ENCODE measurements at regions not wholly inside any gene's neighbourhood (a gene's known extent, or its start where the extent isn't known, plus 50 kb on each side); places are given as distances from the start of the nearest gene placed in this dataset.
"Not testable (repeated sequence)": the region's sequence is repeated elsewhere in the genome, so short reads cannot be mapped to it uniquely, and the experiment has no call there.

- H3K9me3 ChIP-seq (ENCODE audit: insufficient read depth in 2 of 2, low read depth in 1 of 2, low read length in 1 of 2); H2BK20ac ChIP-seq (ENCODE audit: low read length); POLR2A ChIA-PET (ENCODE audit: partially characterized antibody); H3K79me1 ChIP-seq (ENCODE audit: low read depth, low read length); H2BK120ac ChIP-seq (replicated peaks; ENCODE audit: low read depth, low read length); H3K14ac ChIP-seq (ENCODE audit: insufficient read length); H3K56ac ChIP-seq (replicated peaks; ENCODE audit: insufficient read length, low read depth, low read length); H3K18ac ChIP-seq (ENCODE audit: extremely low read depth, low read length); H3K9ac ChIP-seq (replicated peaks in 1 of 4; ENCODE audit: extremely low read depth in 1 of 4, low read depth in 3 of 4, low read length in 3 of 4); H3K23ac ChIP-seq (ENCODE audit: insufficient read length); H2BK5ac ChIP-seq (ENCODE audit: low read depth, low read length); H3K4me3 ChIP-seq (ENCODE audit: extremely low read depth in 1 of 4, insufficient read depth in 2 of 4, low read depth in 3 of 4, low read length in 4 of 4); FAIRE-seq; H3K27ac ChIP-seq (ENCODE audit: low read depth, low read length); H3K4ac ChIP-seq (replicated peaks; ENCODE audit: insufficient read length, low read depth, low read length); H4K20me1 ChIP-seq (replicated peaks in 1 of 2; ENCODE audit: control insufficient read depth in 1 of 2, insufficient read depth in 2 of 2, low read length in 2 of 2); H3K79me2 ChIP-seq (ENCODE audit: control insufficient read depth in 1 of 2, insufficient read depth in 2 of 2, low read length in 2 of 2); H4K91ac ChIP-seq (replicated peaks; ENCODE audit: insufficient read length, low read length); H2AFZ ChIP-seq (ENCODE audit: low read length); H3K27me3 ChIP-seq (replicated peaks in 1 of 4; ENCODE audit: control insufficient read depth in 3 of 4, extremely low read depth in 1 of 4, insufficient read depth in 3 of 4, low read length in 3 of 4); H4K8ac ChIP-seq (ENCODE audit: extremely low read depth, insufficient read depth, low read length); H2BK15ac ChIP-seq (ENCODE audit: low read length); H4K5ac ChIP-seq (ENCODE audit: insufficient read length, low read depth, low read length); H3K23me2 ChIP-seq (ENCODE audit: low read depth, low read length); H3K4me2 ChIP-seq (ENCODE audit: insufficient read depth in 1 of 2, low read depth in 2 of 2, low read length in 2 of 2); H3K4me1 ChIP-seq (replicated peaks in 1 of 4; ENCODE audit: control insufficient read depth in 3 of 4, insufficient read depth in 4 of 4, low read length in 3 of 4); H3K36me3 ChIP-seq (ENCODE audit: control insufficient read depth in 2 of 4, insufficient read depth in 4 of 4, low read length in 3 of 4); H2BK12ac ChIP-seq (ENCODE audit: low read depth, low read length); H2AK5ac ChIP-seq (ENCODE audit: low read depth, low read length): not testable (repeated sequence)
- DNase-seq (ENCODE audit: low read depth in 1 of 2, low spot score in 2 of 2), result peak; percentile 1 to 56
- CTCF ChIA-PET (ENCODE audit: partially characterized antibody), result interaction anchor here (0.8 kb wide), 1 partner anchor 166 kb away, joined by 3 read pairs; no protein-coding TSS in a partner anchor
- TF ChIP-seq CTCF (IDR thresholded peaks at IDR 0.05; ENCODE audit: control extremely low read depth in 1 of 3, insufficient read depth in 1 of 3, low read depth in 1 of 3, low read length in 3 of 3), result peak in 2 of 3 experiments; percentile 28 to 43; a peak in 2 of 4 replicates
- TF ChIP-seq RAD21 (IDR thresholded peaks at IDR 0.05 in 1 of 2, conservative IDR thresholded peaks at IDR 0.05 in 1 of 2; ENCODE audit: low read depth in 2 of 2, low read length in 2 of 2), result peak; percentile 55 to 58
- 91% methylated on average over 1 of the region's 1 CpG; no CpG with 5 or more reads in 1 of the 2 experiments for WGBS, 2 experiments (ENCODE audit: extremely low coverage in 1 of 2, insufficient coverage in 1 of 2, insufficient read length in 1 of 2, insufficient replicate concordance in 2 of 2, low coverage in 1 of 2, low lambda C conversion rate in 2 of 2, missing lambda C conversion rate in 1 of 2)
Measured at GRCh38 chr6:60572607-60573006, 1713.4 kb downstream of the KHDRBS2 start.

Measured in H1 (cell line).